ENCODE measurements at regions not wholly inside any gene's neighbourhood (a gene's known extent, or its start where the extent isn't known, plus 50 kb on each side); places are given as distances from the start of the nearest gene placed in this dataset.
"Not testable (repeated sequence)": the region's sequence is repeated elsewhere in the genome, so short reads cannot be mapped to it uniquely, and the experiment has no call there.

- no peak for DNase-seq (ENCODE audit: low spot score)
Observed at GRCh38 chr10:81109200-81109752, 571.6 kb downstream of the SH2D4B start.

GRCh38 chr10:81116201-81116600 lies 578.5 kb downstream of the SH2D4B start:
- no peak for DNase-seq (ENCODE audit: low spot score)

GRCh38 chr10:81116990-81117389 lies 579.3 kb downstream of the SH2D4B start:
- DNase-seq (ENCODE audit: low spot score), result no peak

- no peak for DNase-seq (ENCODE audit: low spot score)
Observed at GRCh38 chr10:81127931-81128330, 590.2 kb downstream of the SH2D4B start.

- DNase-seq (ENCODE audit: low spot score), result no peak
Observed at GRCh38 chr10:81130014-81130413, 592.3 kb downstream of the SH2D4B start.

GRCh38 chr10:81135851-81136250 lies 598.1 kb downstream of the SH2D4B start:
- no peak for DNase-seq (ENCODE audit: low spot score)

- no peak for DNase-seq (ENCODE audit: low spot score)
Observed at GRCh38 chr10:81136261-81136660, 598.6 kb downstream of the SH2D4B start.

GRCh38 chr10:81145975-81146374 lies 608.3 kb downstream of the SH2D4B start:
- DNase-seq (ENCODE audit: low spot score), result no peak

GRCh38 chr10:81146436-81146835 lies 608.7 kb downstream of the SH2D4B start:
- DNase-seq (ENCODE audit: low spot score), result no peak

GRCh38 chr10:81152656-81153055 lies 615.0 kb downstream of the SH2D4B start:
- no peak for DNase-seq (ENCODE audit: low spot score)

- DNase-seq (ENCODE audit: low spot score), result no peak
Observed at GRCh38 chr10:81157681-81158080, 620.0 kb downstream of the SH2D4B start.

- no peak for DNase-seq (ENCODE audit: low spot score)
Observed at GRCh38 chr10:81177651-81178244, 640.0 kb downstream of the SH2D4B start.

- no peak for DNase-seq (ENCODE audit: low spot score)
Observed at GRCh38 chr10:81179324-81179723, 641.6 kb downstream of the SH2D4B start.

GRCh38 chr10:81179805-81180452 lies 642.2 kb downstream of the SH2D4B start:
- no peak for DNase-seq (ENCODE audit: low spot score)

GRCh38 chr10:81182296-81182695 lies 644.6 kb downstream of the SH2D4B start:
- no peak for DNase-seq (ENCODE audit: low spot score)

- DNase-seq (ENCODE audit: low spot score), result no peak
Observed at GRCh38 chr10:81192221-81192788, 654.6 kb downstream of the SH2D4B start.

GRCh38 chr10:81200801-81201200 lies 663.1 kb downstream of the SH2D4B start:
- no peak for DNase-seq (ENCODE audit: low spot score)

GRCh38 chr10:81207359-81207758 lies 667.6 kb upstream of the NRG3 start:
- DNase-seq (ENCODE audit: low spot score), result not testable (repeated sequence)

GRCh38 chr10:81213370-81213769 lies 661.6 kb upstream of the NRG3 start:
- no peak for DNase-seq (ENCODE audit: low spot score)

GRCh38 chr10:81215498-81215897 lies 659.5 kb upstream of the NRG3 start:
- DNase-seq (ENCODE audit: low spot score), result no peak

- DNase-seq (ENCODE audit: low spot score), result no peak
Observed at GRCh38 chr10:81216949-81217348, 658.0 kb upstream of the NRG3 start.

- DNase-seq (ENCODE audit: low spot score), result no peak
Observed at GRCh38 chr10:81218307-81218706, 656.7 kb upstream of the NRG3 start.

- no peak for DNase-seq (ENCODE audit: low spot score)
Observed at GRCh38 chr10:81219758-81220157, 655.2 kb upstream of the NRG3 start.

Data from CD4-positive, alpha-beta T cell treated with Interleukin-15 for 4 hours (primary cell).